Pulmonary artery endothelial cell (primary cell): ENCODE measurements at regions not wholly inside any gene's neighbourhood (a gene's known extent, or its start where the extent isn't known, plus 50 kb on each side); places are given as distances from the start of the nearest gene placed in this dataset.
"Not testable (repeated sequence)": the region's sequence is repeated elsewhere in the genome, so short reads cannot be mapped to it uniquely, and the experiment has no call there.

Experiments
- DNase-seq: peaks from one replicate; pipeline ENCODE4 v3.0.0-alpha.2; 2011; ENCODE audit warnings: low read depth, low spot score

DNA sequence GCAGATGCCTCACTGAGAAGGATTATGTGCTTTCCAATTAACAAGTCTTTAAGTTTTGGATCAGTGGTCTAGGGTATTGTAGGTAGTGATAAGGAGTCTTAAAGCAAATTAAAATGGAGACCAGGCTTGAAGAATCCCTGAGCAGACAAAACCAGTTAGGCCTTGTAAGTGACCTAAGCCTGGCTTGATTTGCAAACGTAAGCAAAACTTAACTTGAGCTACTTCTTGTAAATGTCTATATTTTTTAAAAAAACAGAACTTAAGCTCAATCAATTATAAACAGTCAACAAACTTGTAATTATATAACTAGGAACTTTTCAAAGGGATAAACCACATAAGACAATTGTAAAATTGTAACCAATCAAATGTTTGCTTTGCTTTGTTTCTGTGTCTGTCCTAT is 72.7 kb upstream of the NALF2 start:
- no peak for DNase-seq

GRCh38 chrX:69430785-69431184 is 73.3 kb upstream of the NALF2 start:
- no peak for DNase-seq

- no peak for DNase-seq
These were observed 74.6 kb upstream of the NALF2 start for GRCh38 chrX:69429339-69430015.

GRCh38 chrX:69428216-69428615 is 75.9 kb upstream of the NALF2 start:
- DNase-seq: no peak

GRCh38 chrX:69424910-69425309 is 79.2 kb upstream of the NALF2 start:
- no peak for DNase-seq

DNA sequence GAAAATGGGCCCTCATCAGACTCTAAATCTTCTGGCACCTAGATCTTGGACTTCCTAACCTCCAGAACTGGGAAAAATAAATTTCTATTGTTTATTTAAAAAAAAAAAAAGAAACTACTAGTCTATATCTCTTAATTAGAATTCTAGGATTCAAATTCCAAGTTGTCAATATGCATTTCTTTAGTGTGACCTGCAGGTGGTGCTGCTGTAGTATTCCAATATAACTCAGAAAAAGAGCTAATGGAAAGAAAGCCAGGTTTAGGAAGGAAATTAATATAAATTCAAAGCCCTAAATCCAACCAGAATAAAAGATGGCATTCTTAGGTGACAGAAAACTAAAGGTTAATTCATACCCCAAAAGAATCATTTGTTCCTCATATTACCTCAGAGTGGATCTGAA is 80.0 kb upstream of the NALF2 start:
- DNase-seq: no peak

DNA sequence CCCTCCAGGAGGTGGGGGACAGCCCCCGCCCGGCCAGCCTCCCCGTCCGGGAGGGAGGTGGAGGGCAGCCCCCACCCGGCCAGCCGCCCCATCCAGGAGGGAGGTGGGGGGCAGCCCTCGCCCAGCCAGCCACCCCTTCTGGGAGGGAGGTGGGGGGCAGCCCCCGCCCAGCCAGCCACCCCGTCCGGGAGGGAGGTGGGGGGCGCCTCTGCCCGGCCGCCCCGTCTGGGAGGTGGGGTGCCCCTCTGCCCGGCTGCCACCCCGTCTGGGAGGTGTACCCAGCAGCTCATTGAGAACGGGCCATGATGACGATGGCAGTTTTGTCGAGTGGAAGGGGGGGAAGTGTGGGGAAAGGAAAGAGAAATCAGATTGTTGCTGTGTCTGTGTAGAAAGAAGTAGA is 81.9 kb upstream of the NALF2 start:
- not testable (repeated sequence) for DNase-seq

GRCh38 chrX:69415698-69416097 is 88.4 kb upstream of the NALF2 start:
- no peak for DNase-seq

GRCh38 chrX:69412661-69413060 is 91.5 kb upstream of the NALF2 start:
- no peak for DNase-seq

GRCh38 chrX:69398881-69399280 is 105.2 kb upstream of the NALF2 start:
- DNase-seq: no peak

DNA sequence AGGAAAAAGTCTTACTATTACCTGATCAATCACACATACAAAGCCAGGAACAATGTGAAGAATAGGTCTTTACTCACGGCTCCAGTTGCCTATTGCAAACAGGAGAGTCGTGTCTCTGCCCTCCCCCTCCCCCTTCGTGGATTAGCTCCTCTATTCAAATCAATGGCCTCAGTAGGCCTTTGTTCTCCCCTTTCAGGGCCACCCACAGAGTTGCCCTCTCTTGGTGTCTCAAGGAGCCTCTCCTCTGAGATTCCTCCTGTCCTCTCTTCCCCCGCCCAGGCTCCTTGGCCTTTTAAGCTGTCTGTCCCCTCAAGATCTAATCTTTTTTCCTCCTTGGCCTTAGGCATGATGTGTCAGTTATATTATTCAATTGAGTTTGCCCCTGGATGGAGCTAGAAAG is 107.2 kb upstream of the NALF2 start:
- DNase-seq: no peak

DNA sequence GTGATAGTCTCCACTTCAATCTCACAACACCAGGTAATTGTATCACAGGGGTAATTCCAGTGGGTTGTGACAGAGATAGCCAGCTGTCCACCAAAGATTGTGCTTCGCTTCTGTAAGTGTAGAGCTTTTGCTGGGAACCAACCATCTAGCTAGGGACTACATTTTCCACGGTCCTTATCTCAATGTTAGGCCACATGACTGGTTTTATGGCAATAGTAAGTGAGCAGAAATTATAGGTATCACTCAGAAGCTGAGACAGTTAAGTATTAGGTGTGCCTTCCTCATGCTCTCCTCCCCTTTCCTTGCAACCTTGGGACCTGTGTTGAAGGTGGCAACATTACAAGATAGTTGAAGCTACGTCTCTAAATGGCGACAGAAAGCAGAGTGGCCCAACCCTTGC is 108.8 kb upstream of the NALF2 start:
- no peak for DNase-seq

DNA sequence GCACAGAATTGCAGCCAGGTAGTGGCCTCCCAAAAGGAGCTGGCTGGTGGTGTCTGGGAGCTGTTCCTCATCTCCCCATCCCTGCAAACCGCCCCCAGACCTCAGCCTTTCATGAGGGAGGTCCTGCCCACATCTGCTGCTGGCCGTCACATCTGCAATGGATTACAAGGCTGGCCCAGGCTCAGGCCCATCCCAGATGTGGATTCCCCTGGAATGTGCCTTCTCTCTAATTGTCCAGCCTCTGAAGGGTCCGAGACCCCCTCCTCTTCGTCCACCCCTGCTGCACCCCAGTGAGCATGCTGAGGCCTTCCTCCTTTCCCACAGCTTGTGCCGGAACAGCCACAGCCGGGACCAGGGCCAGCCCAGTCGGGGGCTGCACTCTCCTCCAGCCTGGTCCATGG is 115.0 kb upstream of the NALF2 start:
- no peak for DNase-seq

DNA sequence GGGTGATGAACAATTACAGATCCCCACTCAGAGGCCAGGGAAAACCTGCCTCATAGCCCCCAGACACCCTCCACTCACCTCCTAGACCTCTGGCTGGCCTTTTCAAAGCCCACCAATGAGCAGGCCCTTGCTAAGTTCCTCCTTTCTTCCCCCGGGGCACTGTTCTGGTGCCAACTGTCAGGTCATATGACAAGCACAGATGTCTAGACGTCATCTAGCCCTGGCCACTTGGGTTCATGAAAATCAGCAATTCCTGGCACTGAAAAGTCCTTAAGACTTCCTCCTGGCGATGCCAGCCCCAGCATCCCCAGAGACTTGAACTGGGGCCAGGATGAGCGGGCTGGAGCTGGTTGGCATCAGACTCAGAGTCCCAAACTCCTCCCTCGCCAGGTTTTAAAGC is 115.6 kb upstream of the NALF2 start:
- no peak for DNase-seq

GRCh38 chrX:69387567-69388487 is 116.3 kb upstream of the NALF2 start:
- DNase-seq: peak; percentile 1

DNA sequence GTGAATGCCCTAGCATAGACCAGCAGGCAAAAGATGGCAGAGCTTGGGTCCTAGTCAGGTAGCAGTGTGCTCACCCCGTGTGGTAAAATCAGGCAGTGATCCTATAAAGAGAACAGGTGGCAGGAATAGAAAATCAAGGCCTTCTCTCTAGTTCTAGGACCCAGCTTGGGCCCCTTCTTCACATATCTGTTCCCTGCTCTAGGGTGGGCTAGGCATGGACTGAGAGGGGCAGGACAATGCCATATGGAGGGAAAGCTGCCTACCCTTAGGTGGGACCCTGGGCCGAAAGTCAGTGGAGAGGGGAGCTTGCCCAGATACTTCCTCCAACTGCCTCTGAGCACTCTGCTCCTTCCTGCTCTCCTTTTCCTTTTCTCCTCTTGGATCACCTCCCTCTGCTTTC is 117.4 kb upstream of the NALF2 start:
- no peak for DNase-seq

DNA sequence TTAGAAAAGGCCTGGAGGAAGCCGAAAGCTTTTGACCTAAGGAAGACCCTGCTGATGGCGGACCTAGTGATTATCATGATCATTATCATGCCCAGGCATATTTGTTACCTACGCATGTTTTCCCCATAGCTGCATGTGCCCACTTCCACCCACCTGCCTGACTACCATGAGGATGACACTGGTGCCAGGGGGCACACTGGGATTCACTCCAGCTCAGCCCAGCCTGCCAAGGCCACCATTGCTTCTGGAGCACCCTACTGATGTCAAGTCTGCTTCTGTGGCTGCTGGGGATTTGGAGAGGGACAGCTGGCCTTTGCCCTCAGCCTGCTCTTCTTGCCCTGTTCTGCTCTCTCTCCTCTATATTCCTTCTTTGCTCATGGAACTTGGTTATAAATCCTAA is 124.7 kb upstream of the NALF2 start:
- DNase-seq: no peak

DNA sequence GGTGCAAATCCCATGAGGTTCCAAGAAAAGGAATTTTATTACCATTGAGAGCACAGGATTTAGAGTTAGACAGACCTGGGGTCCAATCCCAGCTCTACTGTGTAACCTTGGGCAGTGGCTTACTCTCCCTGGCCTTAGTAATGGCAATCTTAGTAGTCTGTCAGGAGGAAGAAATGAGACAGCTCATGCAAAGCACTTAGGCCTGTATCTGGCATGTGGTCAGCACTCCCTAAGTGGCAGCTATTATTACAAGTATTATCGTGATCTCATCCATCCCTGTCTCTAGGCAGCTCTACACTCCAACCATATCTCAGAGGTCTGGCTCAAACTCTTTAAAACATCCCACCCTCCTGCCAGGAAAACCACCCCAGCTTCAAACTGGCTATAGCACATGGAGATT is 129.6 kb upstream of the NALF2 start:
- no peak for DNase-seq

- DNase-seq: no peak
These were observed 131.7 kb upstream of the NALF2 start for GRCh38 chrX:69372435-69372834.

DNA sequence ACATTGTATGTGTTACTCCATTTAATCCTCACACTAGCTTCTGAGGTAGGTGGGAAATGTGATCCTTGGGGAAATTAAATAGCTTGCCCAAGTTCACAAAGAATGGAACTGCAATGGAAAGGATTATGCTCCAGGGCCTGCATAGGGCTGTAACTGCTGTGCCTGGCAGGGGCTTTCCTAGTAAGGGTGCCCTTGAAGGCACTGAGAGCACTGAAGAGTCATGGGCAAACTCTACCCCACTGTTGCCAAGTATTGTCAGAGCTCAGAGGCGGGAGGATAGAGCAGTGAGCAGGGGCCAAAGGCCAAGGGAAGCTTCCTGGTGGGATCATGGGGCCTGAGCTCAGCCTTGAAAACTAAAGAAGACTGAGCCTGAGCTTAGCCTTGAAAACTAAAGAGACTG is 133.0 kb upstream of the NALF2 start:
- DNase-seq: no peak

- DNase-seq: no peak
These were observed 134.1 kb upstream of the NALF2 start for GRCh38 chrX:69369999-69370398.

- DNase-seq: no peak
These were observed 137.9 kb upstream of the NALF2 start for GRCh38 chrX:69366183-69366582.

- no peak for DNase-seq
These were observed 138.4 kb upstream of the NALF2 start for GRCh38 chrX:69365755-69366154.
